Right lobe of liver (tissue), 4 donors: ENCODE measurements at regions not wholly inside any gene's neighbourhood (a gene's known extent, or its start where the extent isn't known, plus 50 kb on each side); places are given as distances from the start of the nearest gene placed in this dataset.

Experiments used
- CTCF ChIP-seq, 4 donors: fragments of 200-600 bp in 3 of 4; fragments of 450-650 bp in 1 of 4; IDR thresholded peaks; one replicate each; pipeline versions ENCODE4 v1.5.1 to v1.8.0; 2016 to 2022; ENCODE audit warnings: antibody characterized with exemption in 4 of 4, mild to moderate bottlenecking in 2 of 4
- POLR2A ChIP-seq: fragments of 450-650 bp; IDR thresholded peaks from one replicate; pipeline ENCODE4 v1.6.1; 2017; ENCODE audit warnings: antibody characterized with exemption, mild to moderate bottlenecking
- donor health status: DM: no; HTN: no; CAD: no.
- donor health status: DM: no; HTN: no; CAD: no.
- donor health status: DM: no; HTN: yes; CAD: no.

- TF ChIP-seq POLR2A (no peak), CTCF (IDR thresholded peaks at IDR 0.05) (no peak)
Observed at GRCh38 chr6:169087443-169088041, 166.1 kb downstream of the THBS2 start.
